HCEC 1CT (cell line): ENCODE measurements at regions not wholly inside any gene's neighbourhood (a gene's known extent, or its start where the extent isn't known, plus 50 kb on each side); places are given as distances from the start of the nearest gene placed in this dataset.

Experiments used
- DNase-seq: peaks from one replicate; pipeline ENCODE4 v3.0.0-alpha.2; 2017

DNA sequence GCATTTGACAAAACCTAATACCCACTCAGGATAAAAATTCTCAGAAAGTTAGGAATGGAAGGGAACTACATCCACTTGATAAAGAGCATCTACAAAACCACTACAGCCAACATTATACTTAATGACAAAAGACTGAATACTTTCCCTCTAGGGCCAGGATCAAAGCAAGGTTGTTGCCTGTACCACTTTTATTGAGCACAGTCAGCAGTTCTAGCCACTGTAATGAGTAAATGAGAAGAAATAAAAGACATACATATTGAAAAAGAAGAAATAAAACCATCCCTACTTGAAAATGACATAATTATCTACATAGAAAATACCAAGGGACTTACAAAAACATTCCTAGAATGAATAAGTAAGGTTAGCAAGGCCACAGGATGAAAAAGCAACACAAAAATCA is 194.8 kb upstream of the ZNF507 start:
- no peak for DNase-seq

DNA sequence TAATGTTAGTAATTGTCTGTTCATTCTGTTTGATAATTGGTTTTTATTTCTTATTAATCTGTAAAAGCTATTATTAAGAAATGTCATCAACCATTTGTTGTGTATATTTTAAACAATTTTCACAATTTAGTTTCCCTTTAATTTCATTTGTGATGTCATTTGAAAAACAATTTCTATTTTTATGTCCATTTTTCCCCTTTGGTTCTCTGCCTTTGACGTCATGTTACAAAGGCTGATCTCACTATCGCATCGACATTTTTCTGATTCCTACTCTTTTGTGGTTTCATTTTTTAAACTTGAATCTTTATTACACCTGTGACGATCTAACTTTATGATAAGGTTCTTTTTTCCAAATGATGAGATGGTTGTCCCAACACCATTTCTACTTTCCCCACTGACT is 191.0 kb upstream of the ZNF507 start:
- DNase-seq, result no peak

DNA sequence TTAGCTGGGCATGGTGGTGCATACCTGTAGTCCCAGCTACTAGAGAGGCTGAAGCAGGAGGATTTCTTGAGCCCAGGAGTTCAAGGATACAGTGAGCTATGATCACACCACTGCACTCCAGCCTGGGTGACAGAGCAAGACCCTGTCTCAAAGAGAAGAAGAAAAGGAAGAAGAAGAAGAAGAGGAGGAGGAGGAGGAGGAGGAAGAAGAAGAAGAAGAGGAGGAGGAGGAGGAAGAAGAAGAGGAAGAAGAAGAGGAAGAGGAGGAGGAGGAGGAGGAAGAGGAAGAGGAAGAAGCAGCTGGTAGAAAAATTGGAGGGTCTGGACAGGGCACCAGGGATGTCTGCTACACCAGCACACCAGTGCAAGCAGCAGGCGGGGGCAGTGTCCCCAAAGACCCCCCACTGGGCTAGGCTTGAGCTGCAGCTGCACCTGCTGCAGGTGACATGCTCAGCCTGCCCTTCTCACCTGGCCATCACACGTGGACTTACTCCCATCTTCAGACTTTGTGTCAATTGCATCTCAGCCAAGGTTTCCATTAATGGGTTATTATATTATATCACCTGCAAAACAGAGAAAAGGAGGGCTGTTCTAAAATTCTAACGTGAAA is 180.9 kb upstream of the ZNF507 start:
- DNase-seq, result no peak

DNA sequence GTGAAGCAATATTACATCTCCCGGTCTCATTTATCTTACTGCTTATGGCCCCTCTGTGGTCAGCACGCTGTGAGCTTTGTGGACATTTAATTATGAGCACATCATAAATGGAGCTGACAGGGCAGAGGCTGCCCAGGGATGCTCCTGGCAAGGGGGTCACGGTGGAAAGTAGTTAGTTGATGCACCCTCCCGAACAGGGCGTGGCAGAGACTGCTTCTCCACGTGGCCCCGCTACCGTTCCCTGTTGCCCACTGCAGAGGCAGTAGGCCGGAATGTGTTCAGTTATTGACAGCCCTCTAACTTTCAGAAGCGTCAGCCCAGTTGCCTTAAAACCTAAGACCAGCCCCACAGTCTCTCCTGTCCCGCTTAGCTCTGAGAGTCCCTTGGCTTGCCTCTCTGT is 180.3 kb upstream of the ZNF507 start:
- DNase-seq, result no peak

DNA sequence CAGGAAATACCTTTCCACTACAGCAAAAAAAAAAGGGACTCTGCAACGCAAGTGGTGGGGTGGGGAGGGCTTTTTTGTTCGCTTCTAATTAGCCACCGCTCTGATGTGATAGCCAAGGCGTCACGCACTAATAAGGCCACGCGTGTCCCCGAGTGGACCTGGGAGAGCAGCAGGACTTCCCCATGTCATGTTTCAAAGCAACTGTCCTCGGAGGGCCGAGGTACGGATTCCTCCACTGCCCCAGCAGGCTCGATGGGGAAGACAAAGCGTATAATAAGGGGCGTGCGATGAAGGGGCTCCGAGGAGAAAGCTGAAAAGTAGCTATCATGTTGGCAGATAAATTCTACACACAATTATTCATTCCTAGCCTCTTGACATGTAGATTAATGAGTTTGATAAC is 179.7 kb upstream of the ZNF507 start:
- DNase-seq, result no peak

DNA sequence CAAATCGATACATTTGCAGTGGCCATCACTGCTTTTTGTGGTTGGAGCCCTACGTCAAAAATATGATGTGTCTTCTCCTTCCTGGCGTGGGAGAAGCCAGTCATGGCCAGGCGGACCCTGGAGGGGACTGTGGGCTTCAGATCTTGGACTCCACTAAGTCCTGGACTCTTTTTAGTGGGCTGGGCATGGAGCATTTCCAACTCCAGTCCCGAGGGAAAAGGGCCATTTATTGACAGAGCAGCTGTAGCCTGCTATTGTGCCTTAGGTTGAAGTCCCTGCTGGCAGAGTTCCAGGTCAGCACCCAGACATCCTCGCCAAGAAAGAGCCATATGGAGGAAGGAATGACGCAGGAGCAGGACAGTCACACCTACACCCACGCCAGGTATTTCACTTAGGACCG is 179.2 kb upstream of the ZNF507 start:
- DNase-seq, result no peak

DNA sequence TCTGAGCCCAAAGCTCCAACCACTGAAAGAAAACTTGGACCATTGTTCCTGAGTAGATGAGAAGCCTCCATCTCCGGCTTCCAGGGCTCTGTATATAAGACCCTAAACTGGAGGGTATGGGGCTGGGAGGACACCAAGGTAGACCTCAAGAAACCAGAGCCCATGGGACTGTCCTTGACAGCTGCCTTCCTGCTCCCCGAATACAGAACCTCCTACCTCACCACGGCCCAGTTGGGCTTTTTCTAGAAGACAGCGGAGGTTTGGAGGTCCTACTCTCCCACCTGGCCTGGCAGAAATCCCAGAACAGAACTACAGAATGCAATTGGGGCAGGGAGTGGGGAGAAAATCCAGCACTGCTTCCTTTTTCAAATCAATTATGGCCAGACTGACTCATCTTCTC is 177.3 kb upstream of the ZNF507 start:
- no peak for DNase-seq

DNA sequence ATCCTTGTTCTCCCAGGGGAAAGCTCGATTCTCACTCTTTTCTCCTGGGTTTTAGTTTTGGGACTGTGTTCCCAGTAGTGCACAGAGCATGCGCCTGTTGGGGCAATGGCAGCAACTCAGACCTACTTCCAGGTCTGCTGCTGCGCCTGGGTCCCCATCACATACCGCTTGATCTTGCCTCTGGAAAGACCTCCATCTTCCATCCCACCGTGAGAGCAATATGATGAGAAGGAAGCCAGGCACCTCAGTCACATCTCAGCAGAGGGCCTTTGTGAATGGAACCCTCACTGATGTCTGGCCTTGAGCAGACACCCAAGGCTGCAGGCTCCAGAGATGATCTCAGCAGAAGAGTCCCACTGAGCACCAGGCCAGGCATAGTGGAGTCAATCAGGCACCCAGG is 176.8 kb upstream of the ZNF507 start:
- no peak for DNase-seq

DNA sequence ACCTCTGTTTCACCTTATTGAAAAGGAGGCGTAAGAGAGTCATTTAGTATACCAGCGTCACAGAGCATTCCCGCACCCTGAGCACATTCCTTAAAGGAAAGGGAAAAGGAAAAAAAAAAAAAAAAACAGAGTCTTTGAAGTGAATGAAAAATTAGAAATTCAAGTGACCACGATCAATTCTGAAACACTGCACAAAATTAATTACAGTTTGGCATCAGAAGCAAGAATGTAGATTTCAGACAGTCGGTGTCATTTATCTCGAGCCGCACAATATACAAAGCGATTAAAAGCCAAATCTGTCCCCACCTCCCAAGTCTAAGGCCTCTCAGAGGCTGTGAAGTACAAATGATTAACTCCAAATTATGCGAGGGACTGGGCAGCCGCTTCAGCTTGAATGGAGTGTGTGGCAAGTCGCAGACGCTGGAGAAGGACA is 173.7 kb upstream of the ZNF507 start:
- DNase-seq, result no peak

DNA sequence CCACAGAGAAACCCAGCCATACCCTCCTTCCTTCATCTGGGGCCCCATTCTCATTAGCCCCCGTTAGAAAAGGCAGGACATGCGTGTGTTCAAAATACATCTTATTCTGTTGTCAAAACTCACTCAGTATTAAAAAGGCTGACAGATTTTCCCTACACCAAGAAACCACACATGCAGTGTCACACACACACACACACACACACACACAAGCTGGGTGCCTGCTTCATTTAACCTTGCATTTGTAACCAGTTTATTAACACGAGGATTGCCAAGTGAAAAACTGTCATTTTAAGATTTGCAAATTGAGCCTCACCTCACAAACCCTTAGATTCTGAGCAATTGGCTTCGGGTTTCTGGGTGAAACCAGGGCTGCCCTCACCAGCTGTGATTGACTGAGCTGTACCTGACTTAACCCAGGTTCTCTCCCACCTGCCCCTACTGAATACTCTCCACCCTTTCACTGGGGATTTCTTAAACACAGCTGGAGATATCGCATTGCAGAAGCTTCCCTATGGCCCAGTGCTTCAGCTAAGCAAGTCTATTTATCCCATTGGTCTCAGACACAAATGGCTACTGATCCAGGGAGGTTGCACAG is 172.7 kb upstream of the ZNF507 start:
- no peak for DNase-seq

DNA sequence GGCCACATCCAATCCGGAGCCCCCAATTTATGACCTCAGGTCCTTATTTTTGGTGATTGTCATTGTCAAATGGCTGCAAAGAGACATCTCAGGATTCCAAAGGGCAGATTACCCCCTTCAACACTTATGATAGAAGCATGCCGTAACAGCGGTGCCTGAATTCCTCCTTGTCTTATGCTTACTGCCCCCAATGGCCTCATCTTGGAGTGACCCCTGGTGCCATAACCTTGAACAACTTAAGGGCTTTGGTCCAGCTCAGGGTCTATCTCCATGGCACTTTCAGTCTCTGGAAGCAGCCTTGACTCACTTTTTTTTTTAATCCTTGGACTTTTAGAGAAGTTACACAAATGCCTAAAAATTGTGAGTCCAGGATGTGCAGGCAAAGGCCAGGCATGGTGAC is 171.6 kb upstream of the ZNF507 start:
- DNase-seq, result no peak

DNA sequence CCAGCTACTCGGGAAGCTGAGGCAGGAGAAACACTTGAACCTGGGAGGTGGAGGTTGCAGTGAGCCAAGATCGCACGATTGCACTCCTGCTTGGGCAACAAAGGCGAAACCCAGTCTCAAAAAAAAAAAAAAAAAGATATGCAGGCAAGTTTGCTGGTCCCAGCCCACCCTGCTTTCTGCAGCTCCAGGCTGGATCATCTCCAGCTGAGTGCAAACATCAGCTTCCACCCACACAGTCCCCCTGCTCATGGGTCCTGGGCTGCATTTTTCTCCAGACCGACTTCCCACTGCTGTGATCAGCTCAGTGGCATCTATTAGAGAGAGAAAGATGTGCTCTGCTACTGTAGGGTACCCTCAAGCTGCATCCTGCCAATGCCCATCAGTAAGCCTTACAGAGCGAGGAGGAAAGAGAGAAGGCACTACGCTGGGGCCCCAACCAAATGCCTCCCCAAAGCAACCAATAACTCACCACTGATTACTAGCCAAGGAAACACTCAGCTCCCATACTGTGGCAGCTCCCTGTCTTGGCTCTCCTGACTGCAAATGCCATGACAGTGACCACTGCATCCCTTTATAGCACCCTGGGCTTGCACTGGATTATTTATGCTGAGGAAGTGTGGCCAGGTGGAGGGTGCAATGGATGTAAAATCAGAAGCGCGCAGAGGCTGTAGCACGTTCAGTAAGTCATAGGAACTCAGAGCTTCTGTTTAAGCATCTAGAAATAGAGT is 170.9 kb upstream of the ZNF507 start:
- DNase-seq, result no peak

DNA sequence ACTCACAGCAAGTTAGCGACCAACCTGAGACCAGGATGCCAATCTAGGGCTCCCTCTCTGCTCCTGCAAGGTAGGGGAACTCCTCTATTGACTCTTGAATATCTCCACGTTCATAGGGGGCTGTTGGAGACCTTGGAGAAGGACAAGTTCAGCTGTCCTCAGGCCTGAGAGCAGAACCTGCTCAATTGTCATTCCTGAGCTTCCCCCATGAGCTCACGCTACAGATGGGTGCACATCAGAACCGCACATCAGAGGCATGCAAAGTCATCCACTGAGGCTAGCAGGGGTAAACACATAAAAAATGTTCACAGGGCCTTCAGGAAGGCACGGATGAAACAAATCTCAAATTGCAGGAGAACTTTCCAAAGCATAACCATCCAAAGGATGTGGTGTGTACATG is 168.8 kb upstream of the ZNF507 start:
- DNase-seq, result no peak

DNA sequence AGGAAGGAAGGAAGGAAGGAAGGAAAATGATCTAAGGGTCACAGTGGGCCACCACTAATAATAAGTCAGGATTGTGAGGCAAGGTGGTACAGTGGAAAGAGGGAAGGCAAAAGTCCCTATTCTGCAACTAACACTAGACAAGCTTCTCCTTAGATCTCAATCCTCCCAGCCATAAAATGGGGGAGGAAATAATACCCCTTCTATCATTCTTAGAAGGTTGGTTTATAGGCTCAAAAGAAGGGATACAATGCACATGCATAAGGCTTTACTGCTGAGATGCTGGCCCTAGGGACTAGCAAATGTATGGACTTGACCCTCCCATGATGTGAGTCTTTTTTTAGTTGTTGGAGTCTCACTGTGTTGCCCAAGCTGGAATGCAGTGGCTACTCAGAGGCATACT is 167.7 kb upstream of the ZNF507 start:
- no peak for DNase-seq

DNA sequence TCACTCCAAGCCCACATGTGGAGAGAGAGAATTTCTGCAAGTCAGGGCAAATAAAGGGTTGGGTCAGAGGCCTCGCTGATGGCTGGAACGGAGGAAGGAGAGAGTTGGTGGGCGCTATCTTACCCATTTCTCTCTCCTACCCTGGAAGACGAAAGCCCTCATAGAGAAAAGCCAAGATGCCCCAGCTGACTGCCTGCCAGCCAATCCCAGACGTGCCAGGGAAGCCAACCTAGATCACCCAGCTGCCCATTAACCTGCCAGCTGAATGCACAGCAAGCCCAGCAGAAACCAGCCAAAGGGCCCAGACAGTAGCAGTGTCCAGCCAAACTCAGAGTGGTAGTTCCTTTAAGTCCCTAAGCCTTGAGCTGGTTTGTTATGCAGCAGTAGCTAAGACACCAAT is 167.0 kb upstream of the ZNF507 start:
- no peak for DNase-seq

DNA sequence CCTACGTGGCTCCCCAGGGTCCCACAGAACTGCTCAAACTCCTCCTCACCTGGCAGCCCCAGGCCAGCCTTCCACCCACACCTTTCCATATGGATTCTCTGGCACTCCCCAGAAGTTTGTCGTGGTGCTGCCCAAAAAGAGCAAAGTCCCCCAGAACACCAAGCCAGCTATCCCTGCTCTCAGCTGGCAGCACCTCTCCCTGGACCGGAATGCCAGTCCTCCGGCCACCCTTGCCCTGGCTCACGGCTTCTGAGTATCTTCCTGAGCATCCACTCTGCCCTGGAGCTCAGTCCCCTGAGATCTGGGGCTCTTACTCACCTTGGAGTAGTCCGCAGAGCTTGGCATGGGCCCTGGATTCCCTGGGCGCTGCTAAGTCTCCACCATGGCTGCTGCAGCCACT is 166.5 kb upstream of the ZNF507 start:
- no peak for DNase-seq

DNA sequence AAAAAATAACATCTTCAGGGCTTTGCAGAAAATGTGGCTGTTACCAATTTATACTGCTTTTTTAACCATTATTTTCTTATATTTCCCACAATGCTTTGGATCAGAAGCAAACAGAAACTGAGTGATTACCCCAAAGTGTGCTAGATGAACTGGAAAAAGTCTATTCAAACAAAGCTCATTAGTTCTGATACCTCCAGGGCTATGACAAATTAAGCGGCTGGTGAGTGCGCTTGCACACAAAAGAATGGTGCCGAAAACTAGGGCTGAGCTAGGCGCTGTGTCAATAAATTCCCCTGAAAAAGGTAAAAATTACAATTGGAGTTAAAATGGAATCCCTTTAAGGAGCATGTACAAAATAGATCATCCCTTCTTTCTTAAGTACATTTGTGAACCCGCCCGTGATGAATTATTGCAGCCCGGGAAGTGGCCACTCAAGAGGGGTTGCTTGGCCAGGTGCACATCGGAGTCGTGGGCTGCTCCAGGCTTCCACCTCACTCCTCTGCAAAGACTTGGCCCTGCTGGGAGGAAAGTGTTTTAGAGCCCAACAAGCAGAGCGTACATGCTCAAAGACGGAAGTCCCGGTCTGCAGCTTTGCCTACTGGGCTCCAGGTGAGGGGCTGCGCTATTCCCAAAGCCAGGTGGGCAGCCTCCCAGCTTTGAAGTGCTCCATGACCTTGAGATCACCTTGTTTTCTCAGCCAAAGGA is 164.0 kb upstream of the ZNF507 start:
- no peak for DNase-seq

DNA sequence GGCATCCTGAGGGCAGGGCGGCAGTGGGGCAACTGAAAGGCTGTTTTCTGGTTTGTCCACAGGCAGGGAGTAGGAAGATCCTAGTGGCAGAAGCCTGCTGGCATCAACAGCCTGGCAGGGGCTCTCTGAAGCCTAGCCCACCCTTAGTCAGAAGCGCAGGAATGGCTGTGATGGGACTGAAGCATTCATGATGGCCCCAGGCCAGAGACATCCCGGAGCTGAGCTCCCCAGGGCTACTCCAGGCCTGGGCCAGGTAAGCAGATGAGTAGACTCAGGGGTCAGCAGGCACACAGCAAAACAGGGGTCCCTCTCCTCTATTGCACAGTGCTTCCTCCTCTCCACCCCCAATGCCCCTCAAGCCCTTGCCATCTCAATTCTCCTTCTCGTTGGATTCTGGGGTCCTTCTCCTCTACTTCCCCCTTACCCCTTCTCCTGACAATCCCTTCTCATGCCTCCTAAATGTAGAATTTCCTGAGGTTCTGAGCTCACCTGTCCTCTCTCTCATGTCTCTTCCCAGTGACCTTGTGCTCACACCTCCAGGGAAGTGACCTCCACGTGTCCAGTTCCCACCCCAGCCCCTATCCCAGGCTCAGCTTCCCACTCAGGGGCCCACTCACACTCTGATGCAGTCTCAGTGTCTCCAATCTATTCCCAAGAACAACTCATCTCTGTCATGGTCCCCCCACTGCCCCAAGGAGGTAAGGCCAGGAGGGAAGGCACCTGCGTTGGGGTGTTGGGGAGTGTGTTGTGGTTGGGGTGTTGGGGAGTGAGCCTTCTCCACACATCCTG is 158.7 kb upstream of the ZNF507 start:
- DNase-seq, result no peak

DNA sequence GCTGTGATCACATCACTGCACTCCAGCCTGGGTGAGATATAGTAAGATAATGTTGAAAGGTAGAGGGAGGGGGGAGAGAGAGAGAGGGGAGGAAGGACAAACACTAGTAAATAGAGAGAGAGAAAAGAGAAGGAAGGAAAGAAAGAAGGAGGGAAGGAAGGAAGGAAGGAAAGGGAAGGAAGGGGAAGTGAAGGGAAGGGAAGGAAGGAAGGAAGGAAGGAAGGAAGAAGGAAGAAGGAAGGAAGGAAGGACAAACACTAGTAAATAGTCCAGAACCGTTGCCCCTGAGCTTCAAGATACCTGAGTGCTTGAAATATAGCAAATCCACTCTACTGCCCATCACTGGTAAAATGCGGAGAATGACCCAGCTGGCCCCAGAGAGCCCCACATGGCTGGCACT is 156.5 kb upstream of the ZNF507 start:
- DNase-seq, result no peak

DNA sequence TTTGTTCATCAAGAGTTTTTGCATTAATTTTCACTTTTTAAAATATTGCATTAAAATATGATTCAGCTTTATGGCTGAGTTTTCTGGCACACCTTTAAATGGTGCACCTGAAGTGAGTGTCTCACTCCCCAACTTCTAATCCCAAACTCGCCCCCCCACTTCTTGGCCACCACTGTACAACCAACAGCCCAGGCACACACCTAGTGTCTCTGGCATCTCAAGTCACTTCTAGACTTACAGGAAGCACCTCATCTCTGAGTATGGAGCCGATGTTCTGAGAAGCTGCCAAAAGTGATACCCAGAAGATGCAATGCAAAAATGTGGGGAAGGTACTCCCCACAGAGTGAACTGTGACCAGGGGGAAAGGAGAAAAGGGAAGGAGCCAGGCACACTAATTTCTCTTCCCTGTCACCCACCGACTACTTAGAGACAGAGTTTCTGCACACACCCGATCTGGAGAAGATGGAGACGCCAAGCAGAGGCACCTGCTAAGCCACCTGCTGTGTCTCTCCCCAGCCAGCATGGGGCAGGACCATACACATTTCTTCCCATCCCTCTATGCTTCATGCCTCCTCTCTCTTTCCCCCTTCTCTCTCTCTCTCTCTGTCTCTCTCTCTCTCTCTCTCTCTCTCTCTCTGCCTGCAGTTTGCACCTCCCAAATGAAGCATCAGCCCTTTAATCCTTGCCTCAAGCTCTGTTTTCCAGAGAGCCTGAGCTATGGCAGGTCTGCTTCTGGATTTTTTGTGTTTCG is 155.3 kb upstream of the ZNF507 start:
- DNase-seq, result no peak

DNA sequence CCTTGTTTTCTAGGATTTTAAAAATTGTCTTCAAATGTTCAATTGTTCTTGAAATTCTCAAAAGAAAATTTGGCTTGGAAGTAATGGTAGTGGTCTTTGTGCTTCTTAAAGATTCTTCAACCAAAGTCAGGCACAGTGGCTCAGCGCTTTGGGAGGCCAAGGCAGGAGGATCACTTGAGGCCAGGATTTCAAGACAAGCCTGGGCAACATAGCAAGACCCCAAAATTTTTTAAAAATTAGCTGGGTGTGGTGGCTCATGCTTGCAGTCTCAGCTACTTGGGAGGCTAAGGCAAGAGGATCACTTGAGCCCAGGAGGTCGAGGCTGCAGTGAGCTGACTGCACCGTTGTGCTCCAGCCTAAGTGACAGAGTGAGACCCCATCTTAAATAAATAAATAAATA is 153.5 kb upstream of the ZNF507 start:
- DNase-seq, result no peak
